ENCODE measurements at regions not wholly inside any gene's neighbourhood (a gene's known extent, or its start where the extent isn't known, plus 50 kb on each side); places are given as distances from the start of the nearest gene placed in this dataset.
A peak's percentile ranks its signal among the peaks of the same experiment; 100 is the strongest.

DNA sequence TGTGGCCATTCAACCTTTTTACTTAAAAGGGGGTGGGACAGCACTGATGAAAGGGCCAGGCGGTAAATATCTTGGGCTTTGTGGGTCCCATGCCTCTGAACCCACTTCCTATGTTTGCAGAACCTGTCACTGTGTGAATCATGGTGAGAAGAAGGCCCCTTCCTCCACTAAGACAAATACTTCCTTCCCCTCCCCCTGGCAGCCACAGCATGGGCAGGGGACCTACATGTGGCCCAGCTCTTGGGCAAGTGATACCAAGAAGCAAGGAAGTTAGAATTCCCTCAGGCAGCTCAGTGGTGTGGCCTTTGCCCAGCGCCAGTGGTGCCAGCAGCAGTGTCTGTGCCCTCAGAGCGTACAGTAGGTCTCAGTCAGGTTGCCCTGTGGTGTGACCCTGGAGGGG, 168.6 kb downstream of the TRIM33 start:
- TF ChIP-seq CTCF (IDR thresholded peaks at IDR 0.05): no peak
- H3K36me3 Mint-ChIP-seq (ENCODE audit: low read depth): peaks cover 4% of the 10 kb centered on the region
- H3K4me3 Mint-ChIP-seq: no peak overlapping the region
- no peak for DNase-seq
- H3K27me3 Mint-ChIP-seq (ENCODE audit: low read depth, poor library complexity): peaks cover 5% of the 10 kb centered on the region
- peaks cover 8% of the 10 kb centered on the region for H3K9me3 Mint-ChIP-seq
- peaks cover 74% of the 10 kb centered on the region for H3K4me1 Mint-ChIP-seq
- peak overlapping the region; percentile 21 for H3K27ac Mint-ChIP-seq

GRCh38 chr1:114341856-114342255, 169.1 kb downstream of the TRIM33 start:
- Mint-ChIP-seq H3K27ac (peak overlapping the region; percentile 89), H3K27me3 (ENCODE audit: low read depth, poor library complexity) (peaks cover 5% of the 10 kb centered on the region), H3K9me3 (peaks cover 8% of the 10 kb centered on the region), H3K4me1 (peaks cover 69% of the 10 kb centered on the region), H3K4me3 (no peak overlapping the region), H3K36me3 (ENCODE audit: low read depth) (peaks cover 4% of the 10 kb centered on the region)
- no peak for TF ChIP-seq CTCF (IDR thresholded peaks at IDR 0.05)
- DNase-seq: no peak

DNA sequence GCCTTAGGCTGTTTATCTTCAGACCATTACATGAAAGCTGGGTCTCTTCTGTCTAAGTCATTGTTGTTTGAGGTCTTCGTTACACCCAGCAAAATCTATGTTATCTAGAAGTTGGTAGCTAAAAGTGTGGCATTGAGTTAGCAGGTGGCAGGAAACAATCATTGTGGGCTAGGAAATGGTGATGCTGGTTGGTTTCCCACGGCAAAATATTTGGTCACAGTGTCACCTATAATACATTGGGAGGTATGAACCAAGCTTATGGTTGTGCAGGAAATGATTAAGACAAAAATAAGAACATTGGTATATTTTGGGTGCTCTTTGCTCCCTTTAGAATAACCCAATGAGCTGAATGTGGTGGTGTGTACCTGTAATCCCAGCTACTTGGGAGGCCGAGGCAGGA, 169.7 kb downstream of the TRIM33 start:
- H3K27ac Mint-ChIP-seq: peak overlapping the region; percentile 89
- H3K9me3 Mint-ChIP-seq: peaks cover 14% of the 10 kb centered on the region
- H3K36me3 Mint-ChIP-seq (ENCODE audit: low read depth): peaks cover 4% of the 10 kb centered on the region
- H3K4me3 Mint-ChIP-seq: no peak overlapping the region
- H3K27me3 Mint-ChIP-seq (ENCODE audit: low read depth, poor library complexity): peaks cover 5% of the 10 kb centered on the region
- peaks cover 66% of the 10 kb centered on the region for H3K4me1 Mint-ChIP-seq
- no peak for DNase-seq
- no peak for TF ChIP-seq CTCF (IDR thresholded peaks at IDR 0.05)

- Mint-ChIP-seq H3K4me3 (no peak overlapping the region), H3K4me1 (peaks cover 63% of the 10 kb centered on the region), H3K36me3 (ENCODE audit: low read depth) (peaks cover 4% of the 10 kb centered on the region), H3K9me3 (peaks cover 15% of the 10 kb centered on the region), H3K27me3 (ENCODE audit: low read depth, poor library complexity) (peaks cover 5% of the 10 kb centered on the region), H3K27ac (no peak overlapping the region)
- no peak for DNase-seq
- no peak for TF ChIP-seq CTCF (IDR thresholded peaks at IDR 0.05)
Measured at GRCh38 chr1:114340892-114341291, 170.1 kb downstream of the TRIM33 start.

DNA sequence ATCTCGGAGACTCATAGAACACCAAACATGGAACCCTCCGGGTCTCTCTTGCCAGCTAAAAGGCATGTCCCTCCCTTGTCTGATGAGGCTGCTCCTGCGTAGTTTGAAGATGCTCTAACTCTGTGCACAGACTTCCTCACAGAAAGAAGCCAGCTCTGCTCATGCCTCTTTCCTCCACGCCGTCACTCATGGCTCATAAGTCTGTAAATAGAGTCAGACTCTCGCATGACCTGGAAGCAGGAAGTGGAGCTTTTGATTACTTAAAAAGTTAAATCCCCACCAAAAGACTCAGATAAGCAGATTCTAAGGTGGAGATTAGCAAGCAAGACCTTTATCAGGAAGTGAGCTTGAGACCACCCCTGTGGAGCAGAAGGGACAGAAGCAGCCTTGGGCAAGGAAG, 171.6 kb downstream of the TRIM33 start:
- Mint-ChIP-seq H3K9me3 (peaks cover 24% of the 10 kb centered on the region), H3K4me3 (no peak overlapping the region), H3K36me3 (ENCODE audit: low read depth) (peaks cover 14% of the 10 kb centered on the region), H3K27ac (no peak overlapping the region), H3K27me3 (ENCODE audit: low read depth, poor library complexity) (peaks cover 5% of the 10 kb centered on the region), H3K4me1 (peaks cover 48% of the 10 kb centered on the region)
- no peak for DNase-seq
- no peak for TF ChIP-seq CTCF (IDR thresholded peaks at IDR 0.05)

- DNase-seq: no peak
- H3K27me3 Mint-ChIP-seq (ENCODE audit: low read depth, poor library complexity): peaks cover 5% of the 10 kb centered on the region
- H3K4me3 Mint-ChIP-seq: no peak overlapping the region
Measured at GRCh38 chr1:114338191-114338890, 172.7 kb downstream of the TRIM33 start.

More at GRCh38 chr1:114338191-114338890, 172.7 kb downstream of the TRIM33 start:
- peaks cover 25% of the 10 kb centered on the region for H3K9me3 Mint-ChIP-seq
- no peak for TF ChIP-seq CTCF (IDR thresholded peaks at IDR 0.05)
- peaks cover 14% of the 10 kb centered on the region for H3K36me3 Mint-ChIP-seq (ENCODE audit: low read depth)
- peaks cover 43% of the 10 kb centered on the region for H3K4me1 Mint-ChIP-seq
- peak overlapping the region; percentile 27 for H3K27ac Mint-ChIP-seq

All from nephron progenitor cell (in vitro differentiated cells).